Lower leg skin (tissue), 3 donors: ENCODE measurements at regions not wholly inside any gene's neighbourhood (a gene's known extent, or its start where the extent isn't known, plus 50 kb on each side); places are given as distances from the start of the nearest gene placed in this dataset.

Experiments used
- CTCF ChIP-seq, 3 donors: fragments of 450-650 bp; IDR thresholded peaks; one replicate each; pipeline ENCODE4 v1.5.1; 2016; ENCODE audit warnings: antibody characterized with exemption in 3 of 3, mild to moderate bottlenecking in 3 of 3, moderate library complexity in 2 of 3
- POLR2A ChIP-seq, 2 donors: fragments of 450-650 bp; IDR thresholded peaks; one replicate each; pipeline ENCODE4 v1.6.1; 2016 to 2017; ENCODE audit warnings: antibody characterized with exemption in 2 of 2, mild to moderate bottlenecking in 1 of 2, moderate library complexity in 1 of 2

- TF ChIP-seq CTCF (IDR thresholded peaks at IDR 0.05): no peak
- TF ChIP-seq POLR2A (IDR thresholded peaks at IDR 0.05): no peak
These were observed 236.9 kb downstream of the TRIB2 start for GRCh38 chr2:12953596-12953995.
